ENCODE measurements at regions not wholly inside any gene's neighbourhood (a gene's known extent, or its start where the extent isn't known, plus 50 kb on each side); places are given as distances from the start of the nearest gene placed in this dataset.

- peak; percentile 20 to 24 for DNase-seq
These were observed 120.9 kb downstream of the SAMMSON start for GRCh38 chr3:70120357-70120966.

- no peak for DNase-seq
These were observed 127.7 kb downstream of the SAMMSON start for GRCh38 chr3:70127192-70127591.

GRCh38 chr3:70137366-70137765 lies 137.8 kb downstream of the SAMMSON start:
- no peak for DNase-seq

- DNase-seq: no peak
These were observed 139.1 kb downstream of the SAMMSON start for GRCh38 chr3:70138606-70139005.
